Stimulated activated naive CD8-positive, alpha-beta T cell treated with anti-CD3 and anti-CD28 coated beads, Interleukin-15, amount 100 ng/mL, for 72 hours (primary cell): ENCODE measurements at regions not wholly inside any gene's neighbourhood (a gene's known extent, or its start where the extent isn't known, plus 50 kb on each side); places are given as distances from the start of the nearest gene placed in this dataset.

Experiments used
- ATAC-seq: fragments of 150-1000 bp; cut with Tn5 transposase; 2 replicates; pipeline ENCODE4 v1.10.0; 2021; ENCODE audit warnings: mild to moderate bottlenecking, moderate library complexity
- DNase-seq, 2 donors: peaks; one replicate each; pipeline ENCODE4 v3.0.0; 2021 to 2022
- H3K27ac Mint-ChIP-seq, 2 donors: one replicate each; pipeline ENCODE4 v1.8.0; 2022; ENCODE audit warnings: mild to moderate bottlenecking in 2 of 2, mixed read lengths in 2 of 2, moderate library complexity in 2 of 2
- H3K27me3 Mint-ChIP-seq: one replicate; pipeline ENCODE4 v1.8.0; 2022; ENCODE audit warnings: mixed read lengths
- H3K4me1 Mint-ChIP-seq: one replicate; pipeline ENCODE4 v1.8.0; 2022; ENCODE audit warnings: mild to moderate bottlenecking, mixed read lengths
- H3K4me3 Mint-ChIP-seq, 2 donors: one replicate each; pipeline ENCODE4 v1.8.0; 2022; ENCODE audit warnings: mild to moderate bottlenecking in 2 of 2, mixed read lengths in 2 of 2, moderate library complexity in 1 of 2
- H3K9me3 Mint-ChIP-seq, 2 donors: one replicate each; pipeline ENCODE4 v1.8.0; 2022; ENCODE audit warnings: mixed read lengths in 2 of 2

- DNase-seq (no peak), ATAC-seq (no peak)
- Mint-ChIP-seq H3K9me3 (no peaks in the 10 kb centered on the region), H3K4me1 (no peaks in the 10 kb centered on the region), H3K4me3 (no peak overlapping the region), H3K27ac (no peak overlapping the region), H3K27me3 (no peaks in the 10 kb centered on the region)
These were observed 159.5 kb downstream of the POU4F1 start for GRCh38 chr13:78443839-78444238.

- H3K4me1 Mint-ChIP-seq: no peaks in the 10 kb centered on the region
- ATAC-seq: no peak
- H3K27ac Mint-ChIP-seq: no peak overlapping the region
- H3K9me3 Mint-ChIP-seq: no peaks in the 10 kb centered on the region
- no peak for DNase-seq
- peaks cover 7% of the 10 kb centered on the region for H3K27me3 Mint-ChIP-seq
- no peak overlapping the region for H3K4me3 Mint-ChIP-seq
These were observed 165.6 kb downstream of the POU4F1 start for GRCh38 chr13:78437781-78438180.

GRCh38 chr13:78436311-78436710, 167.0 kb downstream of the POU4F1 start:
- DNase-seq (no peak), ATAC-seq (no peak)
- Mint-ChIP-seq H3K4me3 (no peak overlapping the region), H3K9me3 (no peaks in the 10 kb centered on the region), H3K27ac (no peak overlapping the region), H3K27me3 (peaks cover 9% of the 10 kb centered on the region), H3K4me1 (no peaks in the 10 kb centered on the region)

GRCh38 chr13:78431328-78431727, 172.0 kb downstream of the POU4F1 start:
- H3K27me3 Mint-ChIP-seq: peaks cover 24% of the 10 kb centered on the region
- DNase-seq: no peak
- no peaks in the 10 kb centered on the region for H3K9me3 Mint-ChIP-seq
- H3K27ac Mint-ChIP-seq: no peak overlapping the region
- no peak overlapping the region for H3K4me3 Mint-ChIP-seq
- no peaks in the 10 kb centered on the region for H3K4me1 Mint-ChIP-seq
- ATAC-seq: no peak

GRCh38 chr13:78430811-78431210, 172.5 kb downstream of the POU4F1 start:
- no peak overlapping the region for H3K27ac Mint-ChIP-seq
- no peak for ATAC-seq
- DNase-seq: no peak
- no peaks in the 10 kb centered on the region for H3K9me3 Mint-ChIP-seq
- H3K4me3 Mint-ChIP-seq: no peak overlapping the region
- H3K27me3 Mint-ChIP-seq: peaks cover 24% of the 10 kb centered on the region
- H3K4me1 Mint-ChIP-seq: no peaks in the 10 kb centered on the region

- H3K4me1 Mint-ChIP-seq: no peaks in the 10 kb centered on the region
- DNase-seq (no peak), ATAC-seq (no peak)
- H3K9me3 Mint-ChIP-seq: no peaks in the 10 kb centered on the region
- peaks cover 24% of the 10 kb centered on the region for H3K27me3 Mint-ChIP-seq
- H3K27ac Mint-ChIP-seq: no peak overlapping the region
- H3K4me3 Mint-ChIP-seq: no peak overlapping the region
These were observed 173.1 kb downstream of the POU4F1 start for GRCh38 chr13:78430166-78430791.

- peaks cover 0 to 5% of the 10 kb centered on the region in 2 donors for H3K9me3 Mint-ChIP-seq
- H3K27me3 Mint-ChIP-seq: peaks cover 24% of the 10 kb centered on the region
- DNase-seq: no peak
- no peak overlapping the region for H3K27ac Mint-ChIP-seq
- H3K4me1 Mint-ChIP-seq: no peaks in the 10 kb centered on the region
- ATAC-seq: no peak
- no peak overlapping the region for H3K4me3 Mint-ChIP-seq
These were observed 174.7 kb downstream of the POU4F1 start for GRCh38 chr13:78428646-78429045.

GRCh38 chr13:78426183-78426582, 177.2 kb downstream of the POU4F1 start:
- Mint-ChIP-seq H3K4me3 (no peak overlapping the region), H3K27ac (no peak overlapping the region), H3K4me1 (no peaks in the 10 kb centered on the region), H3K9me3 (peaks cover 0 to 5% of the 10 kb centered on the region in 2 donors), H3K27me3 (peaks cover 15% of the 10 kb centered on the region)
- DNase-seq (no peak), ATAC-seq (no peak)

GRCh38 chr13:78420814-78421213, 182.5 kb downstream of the POU4F1 start:
- ATAC-seq (no peak), DNase-seq (no peak)
- Mint-ChIP-seq H3K9me3 (peaks cover 0 to 5% of the 10 kb centered on the region in 2 donors), H3K4me3 (no peak overlapping the region), H3K27ac (no peak overlapping the region), H3K4me1 (no peaks in the 10 kb centered on the region), H3K27me3 (no peaks in the 10 kb centered on the region)

- H3K4me3 Mint-ChIP-seq: no peak overlapping the region
- H3K27ac Mint-ChIP-seq: no peak overlapping the region
- ATAC-seq (no peak), DNase-seq (no peak)
- H3K9me3 Mint-ChIP-seq: no peaks in the 10 kb centered on the region
- H3K27me3 Mint-ChIP-seq: peaks cover 10% of the 10 kb centered on the region
- no peaks in the 10 kb centered on the region for H3K4me1 Mint-ChIP-seq
These were observed 189.3 kb downstream of the POU4F1 start for GRCh38 chr13:78413887-78414553.

- DNase-seq (no peak), ATAC-seq (no peak)
- Mint-ChIP-seq H3K4me3 (no peak overlapping the region), H3K27ac (no peak overlapping the region), H3K9me3 (no peaks in the 10 kb centered on the region), H3K27me3 (peaks cover 10% of the 10 kb centered on the region), H3K4me1 (no peaks in the 10 kb centered on the region)
These were observed 192.5 kb downstream of the POU4F1 start for GRCh38 chr13:78410847-78411246.

- no peak for ATAC-seq
- no peaks in the 10 kb centered on the region for H3K9me3 Mint-ChIP-seq
- DNase-seq: no peak
- no peak overlapping the region for H3K27ac Mint-ChIP-seq
- H3K4me3 Mint-ChIP-seq: no peak overlapping the region
- H3K4me1 Mint-ChIP-seq: no peaks in the 10 kb centered on the region
- peaks cover 10% of the 10 kb centered on the region for H3K27me3 Mint-ChIP-seq
These were observed 193.2 kb downstream of the POU4F1 start for GRCh38 chr13:78410164-78410563.

- H3K9me3 Mint-ChIP-seq: no peaks in the 10 kb centered on the region
- DNase-seq (no peak), ATAC-seq (no peak)
- peaks cover 10% of the 10 kb centered on the region for H3K27me3 Mint-ChIP-seq
- no peak overlapping the region for H3K4me3 Mint-ChIP-seq
- no peak overlapping the region for H3K27ac Mint-ChIP-seq
- H3K4me1 Mint-ChIP-seq: no peaks in the 10 kb centered on the region
These were observed 194.2 kb downstream of the POU4F1 start for GRCh38 chr13:78409172-78409571.

GRCh38 chr13:78404846-78405360, 198.4 kb downstream of the POU4F1 start:
- Mint-ChIP-seq H3K4me3 (no peak overlapping the region), H3K4me1 (no peaks in the 10 kb centered on the region)

GRCh38 chr13:78402708-78403400, 200.5 kb downstream of the POU4F1 start:
- H3K27me3 Mint-ChIP-seq: no peaks in the 10 kb centered on the region
- ATAC-seq: no peak
- H3K27ac Mint-ChIP-seq: no peak overlapping the region
- peaks cover 0 to 4% of the 10 kb centered on the region in 2 donors for H3K9me3 Mint-ChIP-seq
- no peak overlapping the region for H3K4me3 Mint-ChIP-seq
- DNase-seq: no peak
- H3K4me1 Mint-ChIP-seq: no peaks in the 10 kb centered on the region

More at GRCh38 chr13:78404846-78405360, 198.4 kb downstream of the POU4F1 start:
- no peaks in the 10 kb centered on the region for H3K27me3 Mint-ChIP-seq
- H3K27ac Mint-ChIP-seq: no peak overlapping the region
- H3K9me3 Mint-ChIP-seq: no peaks in the 10 kb centered on the region
- DNase-seq: no peak
- ATAC-seq: no peak
